Activated T-cell treated with anti-CD3 and anti-CD28 coated beads, Interleukin-2, amount 50 U/mL, for 24 hours (primary cell): ENCODE measurements at regions not wholly inside any gene's neighbourhood (a gene's known extent, or its start where the extent isn't known, plus 50 kb on each side); places are given as distances from the start of the nearest gene placed in this dataset.

ENCODE experiments used
- DNase-seq: peaks from one replicate; pipeline ENCODE4 v3.0.0-alpha.2; 2020
- H3K27ac Mint-ChIP-seq: 2 replicates; pipeline ENCODE4 v1.8.0; 2020; ENCODE audit warnings: mild to moderate bottlenecking, mixed read lengths
- H3K27me3 Mint-ChIP-seq: 2 replicates; pipeline ENCODE4 v1.8.0; 2020; ENCODE audit warnings: mixed read lengths
- H3K36me3 Mint-ChIP-seq: 2 replicates; pipeline ENCODE4 v1.8.0; 2020; ENCODE audit warnings: low read depth, mixed read lengths
- H3K4me1 Mint-ChIP-seq: 2 replicates; pipeline ENCODE4 v1.8.0; 2020; ENCODE audit warnings: low read depth, mixed read lengths
- H3K4me3 Mint-ChIP-seq: 2 replicates; pipeline ENCODE4 v1.8.0; 2020; ENCODE audit warnings: mild to moderate bottlenecking, moderate library complexity, mixed read lengths
- H3K9me3 Mint-ChIP-seq: 2 replicates; pipeline ENCODE4 v1.8.0; 2020; ENCODE audit warnings: mixed read lengths

DNA sequence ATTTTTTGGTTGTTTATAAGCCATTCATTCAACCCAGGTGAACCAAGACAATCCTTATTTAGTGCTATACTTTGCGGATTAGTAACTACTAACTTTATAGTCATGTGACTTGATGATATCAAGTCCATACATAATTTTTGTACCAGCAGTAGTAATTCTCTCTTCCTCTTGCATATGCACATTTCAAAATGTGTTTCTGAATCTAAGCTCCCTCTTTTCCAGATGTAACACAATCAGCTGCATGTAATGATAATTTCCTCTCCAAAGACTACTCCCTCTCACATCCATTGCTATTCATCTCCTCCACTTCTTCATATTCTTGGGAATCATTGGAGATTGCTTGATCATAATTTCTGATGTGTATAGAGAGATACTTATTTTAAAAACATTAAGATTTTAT, 510.1 kb upstream of the CDH18 start:
- no peaks in the 10 kb centered on the region for H3K27me3 Mint-ChIP-seq
- peaks cover 15% of the 10 kb centered on the region for H3K9me3 Mint-ChIP-seq
- no peak overlapping the region for H3K4me3 Mint-ChIP-seq
- DNase-seq: no peak
- H3K4me1 Mint-ChIP-seq: no peaks in the 10 kb centered on the region
- H3K27ac Mint-ChIP-seq: no peak overlapping the region
- no peaks in the 10 kb centered on the region for H3K36me3 Mint-ChIP-seq

DNA sequence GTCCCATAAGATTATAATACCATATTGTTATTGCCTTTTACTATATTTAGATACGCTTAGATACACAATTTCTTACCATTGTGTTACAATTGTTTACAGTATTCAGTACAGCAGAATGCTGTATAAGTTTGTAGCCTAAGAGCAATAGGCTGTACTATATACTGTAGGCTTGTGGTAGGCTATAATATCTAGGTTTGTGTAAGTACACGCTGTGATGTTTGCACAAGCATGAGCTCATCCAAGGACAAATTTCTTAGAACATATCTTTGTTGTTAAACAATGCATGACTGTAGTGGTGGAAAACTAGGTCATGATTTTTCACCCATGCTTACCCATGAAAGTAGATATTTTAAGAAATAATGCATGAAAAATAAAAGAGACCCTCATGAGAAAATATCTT, 509.4 kb upstream of the CDH18 start:
- Mint-ChIP-seq H3K4me3 (no peak overlapping the region), H3K4me1 (no peaks in the 10 kb centered on the region), H3K27ac (no peak overlapping the region), H3K27me3 (no peaks in the 10 kb centered on the region), H3K9me3 (peaks cover 14% of the 10 kb centered on the region), H3K36me3 (no peaks in the 10 kb centered on the region)
- no peak for DNase-seq

- no peak for DNase-seq
- H3K4me3 Mint-ChIP-seq: no peak overlapping the region
- H3K27me3 Mint-ChIP-seq: no peaks in the 10 kb centered on the region
- no peak overlapping the region for H3K27ac Mint-ChIP-seq
- H3K36me3 Mint-ChIP-seq: no peaks in the 10 kb centered on the region
- no peaks in the 10 kb centered on the region for H3K4me1 Mint-ChIP-seq
- peaks cover 16% of the 10 kb centered on the region for H3K9me3 Mint-ChIP-seq
These were observed 506.7 kb upstream of the CDH18 start for GRCh38 chr5:20494706-20495105.

GRCh38 chr5:20486826-20487225, 498.8 kb upstream of the CDH18 start:
- H3K27me3 Mint-ChIP-seq: no peaks in the 10 kb centered on the region
- H3K9me3 Mint-ChIP-seq: peaks cover 9% of the 10 kb centered on the region
- H3K36me3 Mint-ChIP-seq: no peaks in the 10 kb centered on the region
- H3K27ac Mint-ChIP-seq: no peak overlapping the region
- H3K4me1 Mint-ChIP-seq: no peaks in the 10 kb centered on the region
- H3K4me3 Mint-ChIP-seq: no peak overlapping the region
- no peak for DNase-seq

- Mint-ChIP-seq H3K27me3 (no peaks in the 10 kb centered on the region), H3K4me3 (no peak overlapping the region), H3K36me3 (no peaks in the 10 kb centered on the region), H3K4me1 (no peaks in the 10 kb centered on the region), H3K9me3 (peaks cover 8% of the 10 kb centered on the region), H3K27ac (no peak overlapping the region)
- no peak for DNase-seq
These were observed 488.0 kb upstream of the CDH18 start for GRCh38 chr5:20476016-20476415.

DNA sequence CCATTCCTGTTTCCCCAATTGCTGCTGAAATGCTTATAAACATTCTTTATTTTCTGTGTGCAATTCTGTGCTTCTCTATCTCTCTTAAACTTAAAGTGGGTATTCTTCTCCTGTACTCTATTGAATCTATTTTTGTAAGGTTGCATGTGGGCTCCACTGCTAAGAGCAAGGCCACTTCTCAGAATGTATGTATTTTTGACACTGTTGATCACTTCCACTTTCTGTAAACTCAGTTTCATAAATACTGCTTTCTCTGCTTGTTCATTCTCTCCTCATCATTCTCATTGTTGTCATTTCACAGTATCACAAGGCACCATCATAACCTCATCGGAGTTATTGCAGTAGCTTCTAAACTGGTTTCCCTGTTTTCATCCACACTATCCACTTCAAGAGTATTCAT, 483.0 kb upstream of the CDH18 start:
- no peak overlapping the region for H3K4me3 Mint-ChIP-seq
- H3K27me3 Mint-ChIP-seq: no peaks in the 10 kb centered on the region
- H3K36me3 Mint-ChIP-seq: no peaks in the 10 kb centered on the region
- peaks cover 4% of the 10 kb centered on the region for H3K9me3 Mint-ChIP-seq
- H3K27ac Mint-ChIP-seq: no peak overlapping the region
- no peak for DNase-seq
- no peaks in the 10 kb centered on the region for H3K4me1 Mint-ChIP-seq

DNA sequence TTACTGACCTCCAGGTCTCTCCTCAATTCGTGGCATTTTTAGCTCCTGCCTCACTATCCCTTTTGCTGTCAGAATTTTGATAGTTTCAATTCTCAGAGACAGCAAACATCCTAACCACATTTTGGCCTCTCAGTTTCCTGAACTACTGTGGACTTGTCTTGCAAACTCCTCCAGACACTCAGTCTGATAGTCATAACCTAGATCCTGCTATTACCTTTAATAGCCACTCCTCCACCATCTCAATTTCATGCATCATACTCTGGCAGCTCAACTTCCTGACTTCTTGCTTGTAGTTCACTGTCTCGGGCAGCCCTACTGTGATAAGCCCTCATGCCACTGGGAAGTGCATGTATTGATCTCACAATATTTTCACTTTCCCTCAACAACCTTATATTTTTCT, 481.8 kb upstream of the CDH18 start:
- no peak for DNase-seq
- Mint-ChIP-seq H3K27me3 (no peaks in the 10 kb centered on the region), H3K27ac (no peak overlapping the region), H3K4me3 (no peak overlapping the region), H3K36me3 (no peaks in the 10 kb centered on the region), H3K4me1 (no peaks in the 10 kb centered on the region), H3K9me3 (peaks cover 4% of the 10 kb centered on the region)

DNA sequence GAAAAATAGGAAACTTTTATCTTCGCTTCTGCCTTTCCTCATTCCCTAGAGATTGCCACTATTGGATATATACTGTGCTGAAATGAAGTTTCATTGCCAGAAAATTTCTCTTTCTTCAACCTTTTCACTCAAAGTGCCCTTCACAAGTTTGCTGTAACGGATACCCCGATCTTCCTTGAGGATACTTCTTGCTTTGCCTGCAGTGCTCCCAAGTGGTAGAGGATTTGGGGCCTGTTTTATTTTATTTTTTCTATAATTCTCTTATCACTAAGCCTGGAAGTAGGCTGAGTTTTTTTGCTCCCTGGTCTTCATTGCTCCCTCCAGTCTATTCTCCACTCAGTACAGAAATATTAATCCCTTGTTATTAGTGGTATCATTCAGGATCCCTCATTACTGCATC, 481.4 kb upstream of the CDH18 start:
- H3K27me3 Mint-ChIP-seq: no peaks in the 10 kb centered on the region
- H3K27ac Mint-ChIP-seq: no peak overlapping the region
- H3K4me1 Mint-ChIP-seq: no peaks in the 10 kb centered on the region
- H3K9me3 Mint-ChIP-seq: peaks cover 4% of the 10 kb centered on the region
- no peak for DNase-seq
- no peaks in the 10 kb centered on the region for H3K36me3 Mint-ChIP-seq
- no peak overlapping the region for H3K4me3 Mint-ChIP-seq

GRCh38 chr5:20466512-20466911, 478.5 kb upstream of the CDH18 start:
- Mint-ChIP-seq H3K4me1 (no peaks in the 10 kb centered on the region), H3K36me3 (no peaks in the 10 kb centered on the region), H3K4me3 (no peak overlapping the region), H3K27ac (no peak overlapping the region), H3K9me3 (peaks cover 10% of the 10 kb centered on the region), H3K27me3 (no peaks in the 10 kb centered on the region)
- DNase-seq: no peak

GRCh38 chr5:20463206-20463605, 475.2 kb upstream of the CDH18 start:
- no peak overlapping the region for H3K4me3 Mint-ChIP-seq
- H3K27ac Mint-ChIP-seq: no peak overlapping the region
- H3K9me3 Mint-ChIP-seq: peaks cover 23% of the 10 kb centered on the region
- H3K4me1 Mint-ChIP-seq: no peaks in the 10 kb centered on the region
- H3K36me3 Mint-ChIP-seq: no peaks in the 10 kb centered on the region
- no peak for DNase-seq
- no peaks in the 10 kb centered on the region for H3K27me3 Mint-ChIP-seq

- peaks cover 15% of the 10 kb centered on the region for H3K9me3 Mint-ChIP-seq
- H3K36me3 Mint-ChIP-seq: no peaks in the 10 kb centered on the region
- H3K27ac Mint-ChIP-seq: no peak overlapping the region
These were observed 458.1 kb upstream of the CDH18 start for GRCh38 chr5:20446121-20446520.

GRCh38 chr5:20445326-20445860, 457.4 kb upstream of the CDH18 start:
- H3K4me3 Mint-ChIP-seq: no peak overlapping the region
- no peak for DNase-seq
- H3K9me3 Mint-ChIP-seq: peaks cover 13% of the 10 kb centered on the region
- no peak overlapping the region for H3K27ac Mint-ChIP-seq
- no peaks in the 10 kb centered on the region for H3K27me3 Mint-ChIP-seq
- H3K36me3 Mint-ChIP-seq: no peaks in the 10 kb centered on the region
- no peaks in the 10 kb centered on the region for H3K4me1 Mint-ChIP-seq

More at GRCh38 chr5:20446121-20446520, 458.1 kb upstream of the CDH18 start:
- DNase-seq: no peak
- H3K4me3 Mint-ChIP-seq: no peak overlapping the region
- H3K27me3 Mint-ChIP-seq: no peaks in the 10 kb centered on the region
- H3K4me1 Mint-ChIP-seq: no peaks in the 10 kb centered on the region

GRCh38 chr5:20434786-20435185, 446.8 kb upstream of the CDH18 start:
- DNase-seq: no peak
- Mint-ChIP-seq H3K27me3 (no peaks in the 10 kb centered on the region), H3K36me3 (no peaks in the 10 kb centered on the region), H3K27ac (no peak overlapping the region), H3K9me3 (peaks cover 2% of the 10 kb centered on the region), H3K4me1 (no peaks in the 10 kb centered on the region), H3K4me3 (no peak overlapping the region)

GRCh38 chr5:20420991-20421595, 433.1 kb upstream of the CDH18 start:
- Mint-ChIP-seq H3K4me1 (no peaks in the 10 kb centered on the region), H3K4me3 (no peak overlapping the region), H3K27ac (no peak overlapping the region), H3K9me3 (peaks cover 16% of the 10 kb centered on the region), H3K27me3 (no peaks in the 10 kb centered on the region), H3K36me3 (no peaks in the 10 kb centered on the region)
- no peak for DNase-seq
